ENCODE measurements at regions not wholly inside any gene's neighbourhood (a gene's known extent, or its start where the extent isn't known, plus 50 kb on each side); places are given as distances from the start of the nearest gene placed in this dataset.

- TF ChIP-seq CTCF (IDR thresholded peaks at IDR 0.05) (no peak), POLR2AphosphoS5 (IDR thresholded peaks at IDR 0.05) (no peak), POLR2A (IDR thresholded peaks at IDR 0.05) (no peak)
Measured at GRCh38 chr21:14010729-14011128, 200.0 kb downstream of the LIPI start.

Measured in breast epithelium (tissue), 3 donors.